Sigmoid colon (tissue), 6 donors: ENCODE measurements at regions not wholly inside any gene's neighbourhood (a gene's known extent, or its start where the extent isn't known, plus 50 kb on each side); places are given as distances from the start of the nearest gene placed in this dataset.

Experiments used
- DNase-seq: peaks from one replicate; pipeline ENCODE4 v3.0.0-alpha.2; 2019
- H3K27ac ChIP-seq, 4 donors: fragments of 200-600 bp; sonication (generic); one replicate each; pipeline ENCODE4 v1.5.1; 2016 to 2019; ENCODE audit warnings: mild to moderate bottlenecking in 1 of 4
- H3K27me3 ChIP-seq, 3 donors: fragments of 200-600 bp; sonication (generic); one replicate each; pipeline ENCODE4 v1.5.1; 2019; ENCODE audit warnings: mild to moderate bottlenecking in 1 of 3
- H3K36me3 ChIP-seq, 4 donors: fragments of 200-600 bp; sonication (generic); one replicate each; pipeline ENCODE4 v1.5.1; 2016 to 2019
- H3K4me1 ChIP-seq, 4 donors: fragments of 200-600 bp; sonication (generic); one replicate each; pipeline ENCODE4 v1.5.1; 2017 to 2019
- H3K4me3 ChIP-seq, 4 donors: fragments of 200-600 bp; sonication (generic); one replicate each; pipeline ENCODE4 v1.5.1; 2017 to 2019; ENCODE audit warnings: mild to moderate bottlenecking in 2 of 4, moderate library complexity in 1 of 4
- H3K9me3 ChIP-seq, 4 donors: fragments of 200-600 bp in 3 of 4; sonication (generic) in 3 of 4; one replicate each; pipeline versions ENCODE4 v1.5.1 to v1.6.1; 2013 to 2019
- EP300 ChIP-seq, 4 donors: sonication (generic); formaldehyde crosslinking; IDR thresholded peaks; one replicate each; pipeline ENCODE4 v1.6.1; 2017; ENCODE audit warnings: antibody characterized with exemption in 4 of 4
- POLR2A ChIP-seq, 2 donors: fragments of 450-650 bp; IDR thresholded peaks; one replicate each; pipeline ENCODE4 v1.6.1; 2016; ENCODE audit warnings: antibody characterized with exemption in 2 of 2, mild to moderate bottlenecking in 2 of 2, moderate library complexity in 2 of 2
- POLR2AphosphoS5 ChIP-seq, 4 donors: sonication (generic); formaldehyde crosslinking; IDR thresholded peaks; one replicate each; pipeline ENCODE4 v1.6.1; 2017; ENCODE audit warnings: antibody characterized with exemption in 4 of 4
- WGBS, 2 donors: extraction: QIAGEN DNeasy Blood & Tissue Kit; methylation state at CpG; one replicate each; pipeline ENCODE4 v1.1.7; 2013; 5-methylcytosine and 5-hydroxymethylcytosine counted together
- intact Hi-C: fragments of 100-400 bp; cut with DNase I; formaldehyde crosslinking; loops from one replicate; pipeline ENCODE4 v1.15.1; 2023
- TF ChIP-seq, protein P1 (sequence below), 4 experiments: fragments of 450-650 bp in 3 of 4; fragments of 200-600 bp in 1 of 4; IDR thresholded peaks; one replicate each; pipeline ENCODE4 v1.5.1; 2016 to 2019; ENCODE audit warnings: antibody characterized with exemption in 4 of 4, mild to moderate bottlenecking in 3 of 4, moderate library complexity in 2 of 4
- donor health status: healthy with polysubstance abuse.
- donor health status: healthy.

DNA sequence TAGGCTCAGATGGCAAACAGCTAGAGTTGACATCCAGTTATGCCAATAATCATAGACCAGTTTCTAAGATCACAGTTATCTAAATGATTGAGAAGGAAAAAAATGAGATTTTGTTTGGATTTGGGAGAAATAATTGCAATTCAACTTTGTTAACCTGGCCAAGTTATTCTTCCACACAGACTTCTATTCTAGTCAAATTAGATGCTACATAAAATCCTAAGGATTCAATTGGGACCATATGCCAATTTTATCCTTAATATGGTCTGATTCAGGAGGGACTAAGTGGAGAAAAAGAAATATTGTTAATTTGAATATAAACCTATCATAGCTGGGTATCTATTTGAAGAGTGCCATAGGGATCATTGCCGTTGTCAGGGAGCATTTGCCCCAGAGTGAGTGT lies 178.3 kb upstream of the SLC7A11 start:
- Histone ChIP-seq H3K4me3 (no peak overlapping the region), H3K36me3 (no peaks in the 10 kb centered on the region), H3K4me1 (no peaks in the 10 kb centered on the region), H3K27me3 (no peaks in the 10 kb centered on the region), H3K9me3 (no peaks in the 10 kb centered on the region), H3K27ac (no peak overlapping the region)
- 89% methylated on average over 1 of the region's 1 CpG for WGBS, 2 donors
- no peak for DNase-seq
- TF ChIP-seq, protein P1, sequence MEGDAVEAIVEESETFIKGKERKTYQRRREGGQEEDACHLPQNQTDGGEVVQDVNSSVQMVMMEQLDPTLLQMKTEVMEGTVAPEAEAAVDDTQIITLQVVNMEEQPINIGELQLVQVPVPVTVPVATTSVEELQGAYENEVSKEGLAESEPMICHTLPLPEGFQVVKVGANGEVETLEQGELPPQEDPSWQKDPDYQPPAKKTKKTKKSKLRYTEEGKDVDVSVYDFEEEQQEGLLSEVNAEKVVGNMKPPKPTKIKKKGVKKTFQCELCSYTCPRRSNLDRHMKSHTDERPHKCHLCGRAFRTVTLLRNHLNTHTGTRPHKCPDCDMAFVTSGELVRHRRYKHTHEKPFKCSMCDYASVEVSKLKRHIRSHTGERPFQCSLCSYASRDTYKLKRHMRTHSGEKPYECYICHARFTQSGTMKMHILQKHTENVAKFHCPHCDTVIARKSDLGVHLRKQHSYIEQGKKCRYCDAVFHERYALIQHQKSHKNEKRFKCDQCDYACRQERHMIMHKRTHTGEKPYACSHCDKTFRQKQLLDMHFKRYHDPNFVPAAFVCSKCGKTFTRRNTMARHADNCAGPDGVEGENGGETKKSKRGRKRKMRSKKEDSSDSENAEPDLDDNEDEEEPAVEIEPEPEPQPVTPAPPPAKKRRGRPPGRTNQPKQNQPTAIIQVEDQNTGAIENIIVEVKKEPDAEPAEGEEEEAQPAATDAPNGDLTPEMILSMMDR (IDR thresholded peaks at IDR 0.05): no peak
- TF ChIP-seq POLR2AphosphoS5 (IDR thresholded peaks at IDR 0.05) (no peak), EP300 (IDR thresholded peaks at IDR 0.05) (no peak), POLR2A (IDR thresholded peaks at IDR 0.05) (no peak)
- intact Hi-C loops: no loop called here

DNA sequence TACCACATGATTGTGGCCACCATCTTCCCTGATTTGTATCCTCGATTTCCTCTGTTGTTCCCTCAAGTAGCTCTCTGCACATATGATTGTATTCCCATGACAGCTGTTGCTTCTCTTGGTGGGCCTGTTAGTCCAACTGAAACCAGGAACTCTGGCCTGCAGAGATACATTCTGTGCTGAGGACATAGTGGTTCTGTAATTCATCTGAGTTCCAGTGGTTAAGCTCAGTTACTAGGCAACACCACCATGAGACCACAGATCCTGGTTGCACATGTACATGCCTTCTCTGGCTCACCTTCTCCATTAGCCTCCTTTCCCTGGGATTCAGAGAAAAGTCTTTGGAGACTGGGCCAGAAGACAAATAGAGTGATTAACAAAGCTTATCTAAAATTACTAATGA lies 172.1 kb upstream of the SLC7A11 start:
- no peak for DNase-seq
- TF ChIP-seq POLR2A (IDR thresholded peaks at IDR 0.05): no peak
- no peak for TF ChIP-seq POLR2AphosphoS5 (IDR thresholded peaks at IDR 0.05)
- TF ChIP-seq EP300 (IDR thresholded peaks at IDR 0.05): no peak
- TF ChIP-seq, protein P1 (IDR thresholded peaks at IDR 0.05): no peak
- H3K9me3 ChIP-seq: no peaks in the 10 kb centered on the region
- H3K27ac ChIP-seq: no peak overlapping the region
- intact Hi-C loops: no loop called here
- no peaks in the 10 kb centered on the region for H3K4me1 ChIP-seq
- no peaks in the 10 kb centered on the region for H3K36me3 ChIP-seq
- no peaks in the 10 kb centered on the region for H3K27me3 ChIP-seq
- no peak overlapping the region for H3K4me3 ChIP-seq
- 85 to 88% methylated on average over 1 of the region's 1 CpG for WGBS, 2 donors

DNA sequence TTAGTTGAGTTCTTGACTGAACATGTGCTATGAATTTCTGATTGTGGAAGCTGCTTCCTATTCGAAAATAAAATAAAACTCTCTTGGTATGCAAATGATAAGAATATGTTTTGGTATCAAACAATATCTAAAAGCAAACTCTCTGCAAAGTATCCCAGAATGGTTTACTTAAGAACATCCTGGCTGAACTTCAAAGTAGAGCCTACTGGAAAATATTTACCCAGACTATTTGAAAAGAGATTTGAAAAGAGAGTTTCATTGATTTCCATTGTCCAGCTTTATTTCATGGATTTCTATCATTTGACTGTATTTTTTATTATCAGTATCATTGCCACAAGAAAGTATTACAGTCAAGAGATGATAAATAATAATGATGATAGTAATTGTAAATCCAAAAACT lies 171.1 kb upstream of the SLC7A11 start:
- DNase-seq: no peak
- H3K9me3 ChIP-seq: no peaks in the 10 kb centered on the region
- H3K4me1 ChIP-seq: no peaks in the 10 kb centered on the region
- TF ChIP-seq POLR2A (IDR thresholded peaks at IDR 0.05) (no peak), POLR2AphosphoS5 (IDR thresholded peaks at IDR 0.05) (no peak), EP300 (IDR thresholded peaks at IDR 0.05) (no peak)
- TF ChIP-seq, protein P1 (IDR thresholded peaks at IDR 0.05): no peak
- intact Hi-C loops: no loop called here
- WGBS, 2 donors: 70 to 88% methylated on average over 1 of the region's 1 CpG
- H3K27me3 ChIP-seq: no peaks in the 10 kb centered on the region
- H3K4me3 ChIP-seq: no peak overlapping the region
- H3K27ac ChIP-seq: no peak overlapping the region
- H3K36me3 ChIP-seq: no peaks in the 10 kb centered on the region

DNA sequence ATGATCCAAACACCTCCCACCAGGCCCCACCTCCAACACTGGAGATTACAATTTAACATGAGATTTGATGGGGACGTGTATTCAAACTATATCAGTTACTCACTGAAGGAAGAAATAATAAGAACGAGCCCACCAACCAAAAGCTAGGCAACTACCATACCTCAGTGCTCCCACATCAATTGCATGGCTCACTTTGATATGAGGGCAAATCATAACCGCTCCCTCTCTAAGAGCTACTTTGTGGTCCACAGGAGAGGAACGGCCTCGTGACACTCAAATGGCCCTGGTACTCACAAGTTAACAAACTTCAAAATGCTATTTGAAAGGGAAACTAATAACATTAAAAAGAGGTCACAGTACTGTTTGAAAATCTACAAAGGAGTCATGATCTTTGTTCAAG lies 170.7 kb upstream of the SLC7A11 start:
- 91 to 93% methylated on average over 5 of the region's 5 CpGs for WGBS, 2 donors
- Histone ChIP-seq H3K4me1 (no peaks in the 10 kb centered on the region), H3K36me3 (no peaks in the 10 kb centered on the region), H3K4me3 (no peak overlapping the region), H3K27me3 (no peaks in the 10 kb centered on the region), H3K9me3 (no peaks in the 10 kb centered on the region), H3K27ac (no peak overlapping the region)
- intact Hi-C loops: no loop called here
- TF ChIP-seq POLR2A (IDR thresholded peaks at IDR 0.05): no peak
- TF ChIP-seq EP300 (IDR thresholded peaks at IDR 0.05): no peak
- TF ChIP-seq, protein P1 (IDR thresholded peaks at IDR 0.05): no peak
- TF ChIP-seq POLR2AphosphoS5 (IDR thresholded peaks at IDR 0.05): no peak
- no peak for DNase-seq

DNA sequence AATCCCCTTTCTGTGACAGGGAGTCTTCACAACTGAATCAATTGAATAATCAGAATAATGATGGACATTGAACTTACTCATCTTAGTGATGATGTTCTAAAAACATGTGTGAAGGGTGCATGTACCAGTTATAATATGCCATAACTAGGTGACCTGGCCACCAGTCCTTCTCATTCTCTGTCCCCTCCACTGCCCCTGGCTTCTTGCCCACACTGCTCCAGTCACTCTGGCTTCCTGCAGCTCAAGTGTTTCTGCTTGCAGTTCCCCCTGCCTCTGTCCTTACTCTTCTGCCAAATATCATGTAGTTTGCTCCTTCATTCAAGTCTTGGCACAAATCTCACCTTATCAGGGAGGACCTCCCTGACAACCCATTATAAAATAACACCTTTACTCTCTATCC lies 168.1 kb upstream of the SLC7A11 start:
- DNase-seq: no peak
- Histone ChIP-seq H3K9me3 (no peaks in the 10 kb centered on the region), H3K4me3 (no peak overlapping the region), H3K36me3 (no peaks in the 10 kb centered on the region), H3K4me1 (peaks cover 0 to 12% (median 7%) of the 10 kb centered on the region in 4 donors), H3K27ac (no peak overlapping the region), H3K27me3 (no peaks in the 10 kb centered on the region)
- TF ChIP-seq EP300 (IDR thresholded peaks at IDR 0.05) (no peak), POLR2AphosphoS5 (IDR thresholded peaks at IDR 0.05) (no peak), POLR2A (IDR thresholded peaks at IDR 0.05) (no peak)
- TF ChIP-seq, protein P1 (IDR thresholded peaks at IDR 0.05): no peak
- intact Hi-C loops: no loop called here
